CD4-positive, CD25-positive, alpha-beta regulatory T cell (primary cell): ENCODE measurements at regions not wholly inside any gene's neighbourhood (a gene's known extent, or its start where the extent isn't known, plus 50 kb on each side); places are given as distances from the start of the nearest gene placed in this dataset.

Experiments
- ATAC-seq, 2 donors: fragments of 150-1000 bp; cut with Tn5 transposase; one replicate each; pipeline ENCODE4 v1.10.0; 2021; ENCODE audit warnings: low read depth in 2 of 2, moderate number of reproducible peaks in 2 of 2, moderate library complexity in 1 of 2
- DNase-seq, 3 donors: peaks; one replicate each; pipeline versions ENCODE4 v3.0.0 to v3.0.0-alpha.2; 2012 to 2022; ENCODE audit warnings: mixed read lengths in 1 of 3
- H3K27ac ChIP-seq: one replicate; pipeline ENCODE4 v1.7.0; 2013; ENCODE audit warnings: mild to moderate bottlenecking, low read length; ENCODE audit not compliant: insufficient read depth, poor library complexity, severe bottlenecking
- H3K27me3 ChIP-seq: one replicate; pipeline ENCODE4 v1.7.0; 2013; ENCODE audit warnings: low read length; ENCODE audit not compliant: control insufficient read depth, insufficient read depth
- H3K36me3 ChIP-seq: one replicate; pipeline ENCODE4 v1.7.0; 2013; ENCODE audit warnings: mild to moderate bottlenecking, low read length, moderate library complexity; ENCODE audit not compliant: control insufficient read depth, insufficient read depth
- H3K4me1 ChIP-seq: 2 replicates; pipeline ENCODE4 v1.7.0; 2013; ENCODE audit warnings: mild to moderate bottlenecking, low read length; ENCODE audit not compliant: insufficient read depth, control insufficient read depth, poor library complexity, severe bottlenecking
- H3K4me3 ChIP-seq: one replicate; pipeline ENCODE4 v1.7.0; 2013; ENCODE audit warnings: low read depth, mild to moderate bottlenecking, low read length, moderate library complexity
- H3K9me3 ChIP-seq, 2 experiments: 1 replicate in 1 of 2; 2 replicates in 1 of 2; pipeline ENCODE4 v1.7.0; 2013; ENCODE audit warnings: low read length in 2 of 2, mild to moderate bottlenecking in 1 of 2, moderate library complexity in 1 of 2; ENCODE audit not compliant: control insufficient read depth in 2 of 2
- H3K27ac Mint-ChIP-seq, 3 donors: one replicate each; pipeline ENCODE4 v1.8.0; 2020 to 2022; ENCODE audit warnings: mild to moderate bottlenecking in 3 of 3, mixed read lengths in 3 of 3, moderate library complexity in 2 of 3
- H3K27me3 Mint-ChIP-seq: one replicate; pipeline ENCODE4 v1.8.0; 2022; ENCODE audit warnings: mild to moderate bottlenecking, mixed read lengths
- H3K36me3 Mint-ChIP-seq: one replicate; pipeline ENCODE4 v1.8.0; 2020; ENCODE audit warnings: mixed read lengths
- H3K4me1 Mint-ChIP-seq, 4 donors: one replicate each; pipeline ENCODE4 v1.8.0; 2020 to 2022; ENCODE audit warnings: mixed read lengths in 4 of 4, mild to moderate bottlenecking in 1 of 4
- H3K4me3 Mint-ChIP-seq, 4 donors: one replicate each; pipeline ENCODE4 v1.8.0; 2020 to 2022; ENCODE audit warnings: mild to moderate bottlenecking in 4 of 4, mixed read lengths in 4 of 4, moderate library complexity in 3 of 4
- H3K9me3 Mint-ChIP-seq, 7 donors: one replicate each; pipeline ENCODE4 v1.8.0; 2020 to 2022; ENCODE audit warnings: mixed read lengths in 7 of 7, mild to moderate bottlenecking in 3 of 7, moderate library complexity in 2 of 7

DNA sequence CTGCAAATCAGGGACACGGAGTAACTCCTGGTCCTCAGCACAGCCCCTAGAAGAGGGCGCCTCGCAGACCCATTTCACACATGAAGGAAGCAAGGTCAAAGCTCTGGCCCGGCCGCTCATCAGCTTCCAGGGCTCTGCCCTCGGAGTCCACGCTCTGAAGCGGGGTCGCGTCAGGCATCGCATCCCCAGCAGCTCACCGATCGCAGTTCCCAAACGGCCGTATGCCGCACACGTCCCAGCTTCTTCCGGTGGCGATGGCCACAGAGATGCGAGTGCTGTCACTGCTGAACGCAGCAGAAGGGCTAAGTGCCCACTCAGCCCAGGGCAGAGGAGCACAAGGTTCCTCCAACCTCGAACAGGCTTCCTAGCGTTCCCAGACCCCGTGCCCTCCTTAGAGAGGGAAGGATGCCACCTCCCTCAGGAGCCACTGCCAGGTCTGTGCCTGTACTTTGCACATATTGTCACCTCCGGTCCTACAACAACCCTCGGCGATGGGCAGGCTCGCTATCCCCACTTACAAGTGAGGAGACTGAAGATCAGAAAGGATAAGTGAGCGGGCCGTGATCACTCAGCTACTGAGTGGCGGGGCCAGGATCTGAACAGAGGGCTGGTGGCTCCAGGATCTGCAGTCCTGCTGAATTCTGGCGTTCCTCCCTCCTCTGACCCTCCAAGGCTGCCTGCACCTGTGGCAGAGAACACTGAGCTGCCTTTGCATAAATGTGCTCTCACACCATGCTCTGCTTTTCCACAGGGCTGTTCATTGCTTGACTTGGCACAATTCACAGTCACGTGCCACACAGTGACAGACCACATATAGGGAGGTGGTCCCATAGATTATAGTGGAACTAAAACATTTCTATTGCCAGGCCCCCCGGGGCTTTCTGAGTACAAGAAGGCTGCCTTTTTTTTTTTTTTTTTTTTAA lies 71.4 kb downstream of the COPS8 start:
- Mint-ChIP-seq H3K27me3 (peaks cover 5% of the 10 kb centered on the region), H3K36me3 (no peaks in the 10 kb centered on the region), H3K4me3 (no peak overlapping the region), H3K4me1 (peaks cover 0 to 16% (median 0%) of the 10 kb centered on the region in 4 donors), H3K9me3 (peaks cover 0 to 2% (median 0%) of the 10 kb centered on the region in 7 donors), H3K27ac (no peak overlapping the region)
- H3K9me3 ChIP-seq, result no peaks in the 10 kb centered on the region
- no peak overlapping the region for H3K27ac ChIP-seq
- H3K27me3 ChIP-seq, result no peaks in the 10 kb centered on the region
- DNase-seq (no peak), ATAC-seq (no peak)
- H3K36me3 ChIP-seq, result no peaks in the 10 kb centered on the region
- no peak overlapping the region for H3K4me3 ChIP-seq
- no peaks in the 10 kb centered on the region for H3K4me1 ChIP-seq

DNA sequence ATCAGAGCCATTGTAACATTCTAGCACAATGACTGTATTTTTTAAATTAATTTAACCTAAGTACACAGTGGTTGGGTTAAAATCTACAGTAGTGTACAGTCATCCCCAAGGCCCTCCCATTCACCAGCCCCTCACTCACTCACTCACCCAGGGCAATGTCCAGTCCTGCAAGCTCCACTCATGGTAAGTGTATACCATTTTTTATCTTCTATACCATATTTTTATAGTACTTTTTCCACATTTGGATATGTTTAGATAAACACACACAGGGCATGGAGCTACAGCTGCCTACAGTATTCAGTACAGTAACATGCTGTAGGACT lies 72.1 kb downstream of the COPS8 start:
- Mint-ChIP-seq H3K4me3 (no peak overlapping the region), H3K9me3 (peaks cover 0 to 2% (median 0%) of the 10 kb centered on the region in 7 donors), H3K4me1 (peaks cover 0 to 16% (median 0%) of the 10 kb centered on the region in 4 donors), H3K27me3 (peaks cover 5% of the 10 kb centered on the region), H3K27ac (no peak overlapping the region), H3K36me3 (no peaks in the 10 kb centered on the region)
- ATAC-seq, result no peak
- Histone ChIP-seq H3K27me3 (no peaks in the 10 kb centered on the region), H3K9me3 (no peaks in the 10 kb centered on the region), H3K27ac (no peak overlapping the region), H3K36me3 (no peaks in the 10 kb centered on the region), H3K4me1 (no peaks in the 10 kb centered on the region), H3K4me3 (no peak overlapping the region)
- no peak for DNase-seq

DNA sequence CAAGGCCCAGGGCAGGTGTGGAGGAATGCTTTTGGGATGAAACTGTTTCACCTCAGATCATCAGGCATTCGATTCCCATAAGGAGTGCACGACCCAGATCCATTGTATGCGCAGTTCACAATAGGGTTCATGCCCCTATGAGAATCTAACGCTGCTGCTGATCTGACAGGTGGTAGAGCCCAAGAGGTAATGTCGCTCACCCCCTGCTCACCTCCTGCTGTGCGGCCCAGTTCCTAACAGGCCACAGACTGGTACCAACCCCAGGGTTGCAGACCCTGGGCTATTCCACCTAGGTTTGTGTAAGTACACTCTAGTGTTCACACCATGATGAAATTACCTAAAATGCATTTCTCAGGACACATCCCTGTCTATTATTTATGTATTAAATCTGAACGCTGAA lies 72.5 kb downstream of the COPS8 start:
- ATAC-seq (no peak), DNase-seq (no peak)
- Mint-ChIP-seq H3K9me3 (peaks cover 0 to 2% (median 0%) of the 10 kb centered on the region in 7 donors), H3K4me3 (no peak overlapping the region), H3K27me3 (peaks cover 5% of the 10 kb centered on the region), H3K36me3 (no peaks in the 10 kb centered on the region), H3K27ac (no peak overlapping the region), H3K4me1 (peaks cover 0 to 16% (median 0%) of the 10 kb centered on the region in 4 donors)
- H3K27me3 ChIP-seq, result no peaks in the 10 kb centered on the region
- no peaks in the 10 kb centered on the region for H3K4me1 ChIP-seq
- H3K36me3 ChIP-seq, result no peaks in the 10 kb centered on the region
- no peaks in the 10 kb centered on the region for H3K9me3 ChIP-seq
- H3K27ac ChIP-seq, result no peak overlapping the region
- H3K4me3 ChIP-seq, result no peak overlapping the region

DNA sequence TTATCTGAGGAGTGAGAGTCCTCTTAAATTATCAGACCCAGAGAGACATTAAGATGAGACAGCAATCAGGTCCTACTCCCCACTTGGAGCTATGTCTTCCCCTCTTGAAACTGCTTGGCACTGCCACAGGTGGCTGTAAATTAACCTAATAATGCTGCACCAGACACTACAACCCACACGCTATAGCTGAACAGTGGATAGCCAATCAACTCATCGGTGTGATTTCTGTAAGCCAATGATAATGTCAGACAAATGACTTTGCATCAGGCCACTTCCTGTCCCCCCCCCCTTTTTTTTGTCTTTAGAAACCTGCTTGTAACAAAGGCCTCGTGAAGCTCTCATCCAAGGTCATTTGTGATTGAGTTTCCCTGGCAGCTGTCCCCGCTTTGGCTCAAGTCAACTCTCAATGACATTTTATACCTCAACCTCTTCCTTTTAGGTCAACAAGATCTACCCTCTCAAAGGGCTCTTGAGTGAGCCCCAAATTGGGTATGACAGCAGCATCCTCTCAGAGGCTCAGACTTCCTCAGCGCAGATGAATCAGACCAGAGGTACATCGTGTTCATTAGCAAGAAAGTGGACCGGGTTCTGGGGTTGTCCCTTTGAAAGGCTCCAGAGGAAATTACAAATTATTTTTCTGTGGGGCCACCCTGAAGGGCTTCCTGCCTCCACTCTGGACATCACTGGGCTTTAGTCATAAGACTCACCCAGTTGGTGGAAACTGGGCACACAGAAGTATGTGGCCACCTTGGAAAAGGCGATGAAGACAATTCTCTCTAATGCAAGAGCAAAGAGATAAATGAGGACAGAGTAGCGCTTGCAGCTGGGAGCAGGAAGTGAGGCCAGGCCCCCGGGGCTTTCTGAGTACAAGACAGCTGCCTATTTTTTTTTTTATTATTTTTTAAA lies 73.6 kb downstream of the COPS8 start:
- Mint-ChIP-seq H3K36me3 (no peaks in the 10 kb centered on the region), H3K4me3 (peak overlapping the region in 2 of 4 donors; percentile 17 to 90), H3K4me1 (peaks cover 0 to 16% (median 0%) of the 10 kb centered on the region in 4 donors), H3K9me3 (peaks cover 0 to 2% (median 0%) of the 10 kb centered on the region in 7 donors), H3K27me3 (peaks cover 5% of the 10 kb centered on the region), H3K27ac (peak overlapping the region in 1 of 3 donors; percentile 80)
- Histone ChIP-seq H3K27me3 (no peaks in the 10 kb centered on the region), H3K9me3 (no peaks in the 10 kb centered on the region), H3K4me1 (no peaks in the 10 kb centered on the region), H3K36me3 (no peaks in the 10 kb centered on the region), H3K4me3 (no peak overlapping the region), H3K27ac (no peak overlapping the region)
- no peak for ATAC-seq
- DNase-seq, result peak in 2 of 3 donors; percentile 1 to 10

DNA sequence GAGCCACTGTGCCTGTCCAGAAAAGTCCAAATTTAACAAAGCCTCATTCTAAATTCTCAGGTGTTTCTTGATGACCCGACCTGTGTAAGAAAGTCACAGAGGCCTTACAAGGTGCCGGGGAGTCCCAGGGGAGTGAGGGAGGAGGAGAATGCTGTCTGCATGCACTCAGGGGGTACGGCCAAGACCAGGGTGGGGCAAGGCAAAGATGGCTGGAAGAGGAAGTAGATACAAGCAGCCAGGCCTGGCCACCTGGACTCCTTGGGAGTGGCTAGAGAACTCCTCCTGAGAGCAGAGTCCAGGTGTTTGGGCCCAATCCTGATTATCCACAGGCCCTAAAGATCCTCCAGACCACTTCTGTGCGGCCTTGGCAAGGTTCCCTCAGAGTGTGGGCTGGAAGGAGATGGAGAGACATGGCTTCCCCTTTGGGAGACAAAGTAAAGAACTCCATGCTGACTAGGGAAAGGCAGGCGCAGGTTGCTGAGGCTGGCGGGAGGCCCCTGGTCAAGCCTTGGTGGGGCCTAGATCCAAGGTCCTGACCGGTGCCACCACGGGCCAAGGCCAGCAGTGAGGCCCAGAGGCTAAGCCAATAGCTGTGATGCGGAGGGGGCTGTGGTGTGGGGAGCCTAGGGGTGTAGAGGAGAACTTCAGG lies 74.7 kb downstream of the COPS8 start:
- Histone ChIP-seq H3K4me3 (no peak overlapping the region), H3K9me3 (no peaks in the 10 kb centered on the region), H3K27ac (no peak overlapping the region), H3K4me1 (no peaks in the 10 kb centered on the region), H3K27me3 (no peaks in the 10 kb centered on the region), H3K36me3 (no peaks in the 10 kb centered on the region)
- no peak for DNase-seq
- Mint-ChIP-seq H3K27ac (no peak overlapping the region), H3K9me3 (peaks cover 0 to 2% (median 0%) of the 10 kb centered on the region in 7 donors), H3K4me1 (peaks cover 0 to 16% (median 0%) of the 10 kb centered on the region in 4 donors), H3K36me3 (no peaks in the 10 kb centered on the region), H3K27me3 (peaks cover 5% of the 10 kb centered on the region), H3K4me3 (no peak overlapping the region)
- no peak for ATAC-seq

DNA sequence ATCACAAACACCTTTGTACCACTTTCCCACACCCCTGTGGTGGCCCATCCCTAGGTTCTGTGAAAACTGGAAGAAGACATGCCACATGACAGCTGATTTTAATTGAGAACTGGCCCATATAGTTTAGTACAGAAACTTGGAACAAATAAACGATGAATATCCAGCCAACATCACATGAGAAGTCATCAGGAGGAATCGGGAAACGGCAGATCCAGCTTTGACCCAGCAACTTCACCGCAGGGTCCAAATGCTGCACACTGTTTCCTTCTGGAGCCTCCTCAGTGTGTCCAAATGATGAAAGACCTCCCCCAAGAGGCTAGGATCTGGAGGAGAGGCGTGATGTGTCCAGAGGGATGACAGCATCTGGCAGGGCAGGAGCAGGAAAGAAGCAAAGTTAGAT lies 75.5 kb downstream of the COPS8 start:
- peaks cover 0 to 2% (median 0%) of the 10 kb centered on the region in 7 donors for H3K9me3 Mint-ChIP-seq
- Histone ChIP-seq H3K27me3 (peaks cover 4% of the 10 kb centered on the region), H3K9me3 (no peaks in the 10 kb centered on the region), H3K4me3 (no peak overlapping the region), H3K36me3 (no peaks in the 10 kb centered on the region), H3K4me1 (no peaks in the 10 kb centered on the region), H3K27ac (no peak overlapping the region)
- peaks cover 5% of the 10 kb centered on the region for H3K27me3 Mint-ChIP-seq
- H3K4me3 Mint-ChIP-seq, result no peak overlapping the region
- H3K4me1 Mint-ChIP-seq, result peaks cover 0 to 9% (median 0%) of the 10 kb centered on the region in 4 donors
- H3K36me3 Mint-ChIP-seq, result no peaks in the 10 kb centered on the region
- H3K27ac Mint-ChIP-seq, result peak overlapping the region in 1 of 3 donors; percentile 95
- DNase-seq (no peak), ATAC-seq (no peak)

DNA sequence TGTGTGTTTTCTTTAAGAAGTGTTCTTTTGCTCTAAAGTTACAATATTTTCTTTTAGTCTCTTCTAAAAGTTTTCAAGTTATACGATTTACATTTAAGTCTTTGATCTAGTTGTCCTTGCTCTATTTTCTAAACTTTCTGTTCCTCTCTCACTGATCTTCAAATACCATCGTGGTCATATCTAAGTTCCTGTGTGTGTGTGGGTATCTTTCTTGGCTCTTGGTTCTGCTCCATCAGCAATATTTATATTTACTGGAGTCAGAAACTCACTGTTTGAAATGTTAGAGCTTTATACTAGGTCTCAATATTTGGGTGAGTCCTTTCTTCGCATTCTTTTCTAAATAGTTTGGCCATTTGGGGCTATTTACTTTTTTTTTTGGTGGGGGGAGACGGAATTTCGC lies 77.3 kb downstream of the COPS8 start:
- H3K36me3 Mint-ChIP-seq, result no peaks in the 10 kb centered on the region
- DNase-seq (no peak), ATAC-seq (no peak)
- Histone ChIP-seq H3K9me3 (no peaks in the 10 kb centered on the region), H3K4me1 (no peaks in the 10 kb centered on the region), H3K36me3 (no peaks in the 10 kb centered on the region), H3K4me3 (no peak overlapping the region), H3K27me3 (peaks cover 7% of the 10 kb centered on the region), H3K27ac (no peak overlapping the region)
- no peak overlapping the region for H3K27ac Mint-ChIP-seq
- peaks cover 16% of the 10 kb centered on the region for H3K27me3 Mint-ChIP-seq
- H3K4me1 Mint-ChIP-seq, result peaks cover 0 to 9% (median 0%) of the 10 kb centered on the region in 4 donors
- H3K4me3 Mint-ChIP-seq, result no peak overlapping the region
- H3K9me3 Mint-ChIP-seq, result peaks cover 0 to 6% (median 0%) of the 10 kb centered on the region in 7 donors
